ENCODE measurements at regions not wholly inside any gene's neighbourhood (a gene's known extent, or its start where the extent isn't known, plus 50 kb on each side); places are given as distances from the start of the nearest gene placed in this dataset.
"Not testable (repeated sequence)": the region's sequence is repeated elsewhere in the genome, so short reads cannot be mapped to it uniquely, and the experiment has no call there.

DNA sequence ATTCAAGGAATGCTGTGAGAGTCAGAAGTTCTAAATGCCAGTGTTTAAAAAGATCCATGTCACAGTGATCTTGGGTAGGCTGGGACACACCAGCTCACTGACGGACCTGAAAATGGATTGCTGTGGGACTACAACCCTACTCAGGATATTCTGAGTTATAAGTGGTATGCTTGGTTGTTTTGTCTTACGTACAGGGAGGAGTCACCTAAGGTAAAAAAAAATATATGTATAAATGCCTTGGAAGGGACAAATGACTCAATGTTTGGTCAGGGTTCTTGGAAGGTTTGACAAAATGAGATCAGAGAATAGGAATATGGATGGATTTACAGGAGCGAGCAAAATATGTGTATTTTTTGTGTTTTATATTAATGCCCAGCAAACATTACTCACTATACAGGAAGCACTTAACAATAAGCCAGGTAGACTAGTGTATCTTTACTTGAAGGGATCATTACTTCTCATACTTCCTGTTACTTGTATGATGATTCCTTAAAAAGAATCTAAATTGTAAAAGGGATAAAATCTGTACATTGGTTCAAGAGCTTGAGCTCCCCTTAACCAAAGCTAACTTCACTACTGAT, 767.3 kb downstream of the GBE1 start:
- no peaks in the 10 kb centered on the region for H3K4me1 Mint-ChIP-seq (ENCODE audit: low read depth in 2 of 2)
- peaks cover 0 to 8% of the 10 kb centered on the region in 2 donors for H3K9me3 Mint-ChIP-seq
- H3K36me3 Mint-ChIP-seq (ENCODE audit: insufficient read depth), result no peaks in the 10 kb centered on the region
- ATAC-seq (replicated peaks) (no peak), DNase-seq (no peak)
- H3K27me3 Mint-ChIP-seq, result no peaks in the 10 kb centered on the region
- H3K27ac Mint-ChIP-seq, result no peak overlapping the region
- H3K4me3 Mint-ChIP-seq, result no peak overlapping the region

GRCh38 chr3:80993241-80993945, 768.1 kb downstream of the GBE1 start:
- no peaks in the 10 kb centered on the region for H3K36me3 Mint-ChIP-seq (ENCODE audit: insufficient read depth)
- H3K4me1 Mint-ChIP-seq (ENCODE audit: low read depth in 2 of 2), result no peaks in the 10 kb centered on the region
- H3K27ac Mint-ChIP-seq, result no peak overlapping the region
- ATAC-seq (replicated peaks) (no peak), DNase-seq (no peak)
- peaks cover 0 to 8% of the 10 kb centered on the region in 2 donors for H3K9me3 Mint-ChIP-seq
- H3K27me3 Mint-ChIP-seq, result no peaks in the 10 kb centered on the region
- no peak overlapping the region for H3K4me3 Mint-ChIP-seq

DNA sequence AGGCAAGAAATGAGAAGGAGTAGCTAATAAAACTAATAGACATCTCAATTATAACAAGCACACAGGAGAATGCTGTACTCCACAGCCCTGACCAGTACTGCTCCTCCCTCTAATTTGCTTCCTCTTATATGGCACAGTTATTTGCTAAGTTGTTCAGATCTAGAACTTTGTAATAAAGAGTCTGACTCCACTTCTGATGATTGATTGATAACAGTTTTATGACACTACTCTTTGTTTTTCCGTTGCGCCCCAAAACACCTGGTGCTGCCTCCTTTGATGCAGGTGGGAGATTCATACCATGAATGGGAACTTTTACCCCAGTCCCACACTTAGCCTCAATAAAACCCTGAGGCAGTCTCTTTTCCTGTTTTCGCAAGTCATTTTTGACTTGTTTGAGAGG, 777.7 kb downstream of the GBE1 start:
- DNase-seq (no peak), ATAC-seq (replicated peaks) (no peak)
- H3K9me3 Mint-ChIP-seq, result peaks cover 0 to 8% of the 10 kb centered on the region in 2 donors
- no peaks in the 10 kb centered on the region for H3K4me1 Mint-ChIP-seq (ENCODE audit: low read depth in 2 of 2)
- no peaks in the 10 kb centered on the region for H3K27me3 Mint-ChIP-seq
- no peaks in the 10 kb centered on the region for H3K36me3 Mint-ChIP-seq (ENCODE audit: insufficient read depth)
- H3K27ac Mint-ChIP-seq, result no peak overlapping the region
- no peak overlapping the region for H3K4me3 Mint-ChIP-seq

- DNase-seq (no peak), ATAC-seq (replicated peaks) (no peak)
- Mint-ChIP-seq H3K4me1 (ENCODE audit: low read depth in 2 of 2) (no peaks in the 10 kb centered on the region), H3K27ac (no peak overlapping the region), H3K4me3 (no peak overlapping the region), H3K36me3 (ENCODE audit: insufficient read depth) (no peaks in the 10 kb centered on the region), H3K27me3 (no peaks in the 10 kb centered on the region), H3K9me3 (peaks cover 6 to 8% of the 10 kb centered on the region in 2 donors)
These were observed 783.1 kb downstream of the GBE1 start for GRCh38 chr3:80978216-80978969.

GRCh38 chr3:80970292-80970691, 791.2 kb downstream of the GBE1 start:
- no peaks in the 10 kb centered on the region for H3K4me1 Mint-ChIP-seq (ENCODE audit: low read depth in 2 of 2)

GRCh38 chr3:80929576-80929975, 831.9 kb downstream of the GBE1 start:
- ATAC-seq (replicated peaks) (no peak), DNase-seq (no peak)
- Mint-ChIP-seq H3K36me3 (ENCODE audit: insufficient read depth) (no peaks in the 10 kb centered on the region), H3K9me3 (peaks cover 8% of the 10 kb centered on the region in 2 donors), H3K27ac (no peak overlapping the region), H3K4me1 (ENCODE audit: low read depth in 2 of 2) (no peaks in the 10 kb centered on the region), H3K27me3 (no peaks in the 10 kb centered on the region), H3K4me3 (no peak overlapping the region)

More at GRCh38 chr3:80970292-80970691, 791.2 kb downstream of the GBE1 start:
- no peaks in the 10 kb centered on the region for H3K27me3 Mint-ChIP-seq
- no peak overlapping the region for H3K27ac Mint-ChIP-seq
- DNase-seq (no peak), ATAC-seq (replicated peaks) (no peak)
- H3K36me3 Mint-ChIP-seq (ENCODE audit: insufficient read depth), result no peaks in the 10 kb centered on the region
- H3K9me3 Mint-ChIP-seq, result peaks cover 8% of the 10 kb centered on the region in 2 donors
- H3K4me3 Mint-ChIP-seq, result no peak overlapping the region

- Mint-ChIP-seq H3K27me3 (no peaks in the 10 kb centered on the region), H3K36me3 (ENCODE audit: insufficient read depth) (no peaks in the 10 kb centered on the region), H3K27ac (no peak overlapping the region), H3K4me3 (no peak overlapping the region), H3K4me1 (ENCODE audit: low read depth in 2 of 2) (no peaks in the 10 kb centered on the region), H3K9me3 (peaks cover 0 to 3% of the 10 kb centered on the region in 2 donors)
- DNase-seq (no peak), ATAC-seq (replicated peaks) (no peak)
These were observed 846.6 kb downstream of the GBE1 start for GRCh38 chr3:80914854-80915253.

GRCh38 chr3:80898211-80898610, 863.2 kb downstream of the GBE1 start:
- no peak for DNase-seq
- ATAC-seq (replicated peaks), result no peak
- no peak overlapping the region for H3K27ac Mint-ChIP-seq
- peaks cover 0 to 7% of the 10 kb centered on the region in 2 donors for H3K9me3 Mint-ChIP-seq
- H3K4me3 Mint-ChIP-seq, result no peak overlapping the region
- H3K27me3 Mint-ChIP-seq, result no peaks in the 10 kb centered on the region
- H3K4me1 Mint-ChIP-seq (ENCODE audit: low read depth in 2 of 2), result no peaks in the 10 kb centered on the region
- H3K36me3 Mint-ChIP-seq (ENCODE audit: insufficient read depth), result no peaks in the 10 kb centered on the region

DNA sequence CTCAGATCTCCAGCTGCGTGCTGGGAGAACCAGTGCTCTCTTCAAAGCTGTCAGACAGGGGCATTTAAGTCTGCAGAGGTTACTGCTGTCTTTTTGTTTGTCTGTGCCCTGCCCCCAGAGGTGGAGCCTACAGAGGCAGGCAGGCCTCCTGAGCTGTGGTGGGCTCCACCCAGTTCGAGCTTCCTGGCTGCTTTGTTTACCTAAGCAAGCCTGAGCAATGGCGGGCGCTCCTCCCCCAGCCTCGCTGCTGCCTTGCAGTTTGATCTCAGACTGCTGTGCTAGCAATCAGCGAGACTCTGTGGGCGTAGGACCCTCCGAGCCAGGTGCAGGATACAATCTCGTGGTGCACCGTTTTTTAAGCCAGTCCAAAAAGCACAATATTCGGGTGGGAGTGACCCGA, 864.4 kb downstream of the GBE1 start:
- ATAC-seq (replicated peaks); H3K4me1 Mint-ChIP-seq (ENCODE audit: low read depth in 2 of 2); H3K36me3 Mint-ChIP-seq (ENCODE audit: insufficient read depth); H3K9me3 Mint-ChIP-seq; H3K27me3 Mint-ChIP-seq; DNase-seq; H3K4me3 Mint-ChIP-seq; H3K27ac Mint-ChIP-seq: not testable (repeated sequence)

DNA sequence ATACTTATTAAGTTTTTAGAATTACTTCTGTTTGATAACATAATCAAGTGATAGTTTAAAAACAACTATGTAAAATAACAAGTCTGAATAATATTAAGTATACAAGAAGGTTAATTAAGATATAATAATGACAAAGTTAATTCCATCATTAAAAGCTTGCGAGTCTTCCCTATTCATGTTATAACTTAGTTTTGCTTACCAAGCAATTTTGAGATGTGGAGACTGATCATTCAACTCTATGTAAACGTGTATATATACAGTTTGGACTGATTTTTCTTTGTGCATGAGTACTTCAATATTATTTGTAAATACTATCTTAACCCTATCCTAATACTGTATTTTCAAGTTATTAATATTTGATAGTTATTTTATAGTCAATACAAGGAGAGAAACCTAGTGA, 870.9 kb downstream of the GBE1 start:
- H3K27me3 Mint-ChIP-seq, result no peaks in the 10 kb centered on the region
- H3K36me3 Mint-ChIP-seq (ENCODE audit: insufficient read depth), result no peaks in the 10 kb centered on the region
- DNase-seq (no peak), ATAC-seq (replicated peaks) (no peak)
- H3K4me1 Mint-ChIP-seq (ENCODE audit: low read depth in 2 of 2), result no peaks in the 10 kb centered on the region
- no peak overlapping the region for H3K27ac Mint-ChIP-seq
- H3K4me3 Mint-ChIP-seq, result no peak overlapping the region
- peaks cover 5 to 15% of the 10 kb centered on the region in 2 donors for H3K9me3 Mint-ChIP-seq

DNA sequence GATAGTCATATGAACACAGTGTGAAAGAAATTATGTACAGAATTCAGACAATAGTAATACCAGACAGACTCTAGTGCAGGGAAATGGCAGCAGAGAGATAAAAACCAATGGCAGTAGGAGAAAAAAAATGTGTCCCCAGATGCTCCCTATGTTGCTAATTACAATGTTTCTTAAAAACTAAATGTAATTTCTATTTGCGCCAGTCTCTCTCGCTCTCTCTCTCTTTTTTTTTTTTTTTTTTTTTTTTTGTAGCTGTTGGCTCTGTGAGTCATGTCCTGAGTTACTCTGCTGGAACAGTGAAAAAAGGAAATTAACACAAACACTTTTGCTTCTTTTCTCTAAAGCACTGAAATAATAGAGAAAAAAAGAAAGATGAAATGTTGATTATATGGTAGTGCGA, 871.9 kb downstream of the GBE1 start:
- Mint-ChIP-seq H3K4me1 (ENCODE audit: low read depth in 2 of 2) (no peaks in the 10 kb centered on the region), H3K4me3 (no peak overlapping the region), H3K27ac (no peak overlapping the region), H3K27me3 (no peaks in the 10 kb centered on the region), H3K36me3 (ENCODE audit: insufficient read depth) (no peaks in the 10 kb centered on the region), H3K9me3 (peaks cover 7 to 15% of the 10 kb centered on the region in 2 donors)
- DNase-seq (no peak), ATAC-seq (replicated peaks) (no peak)

DNA sequence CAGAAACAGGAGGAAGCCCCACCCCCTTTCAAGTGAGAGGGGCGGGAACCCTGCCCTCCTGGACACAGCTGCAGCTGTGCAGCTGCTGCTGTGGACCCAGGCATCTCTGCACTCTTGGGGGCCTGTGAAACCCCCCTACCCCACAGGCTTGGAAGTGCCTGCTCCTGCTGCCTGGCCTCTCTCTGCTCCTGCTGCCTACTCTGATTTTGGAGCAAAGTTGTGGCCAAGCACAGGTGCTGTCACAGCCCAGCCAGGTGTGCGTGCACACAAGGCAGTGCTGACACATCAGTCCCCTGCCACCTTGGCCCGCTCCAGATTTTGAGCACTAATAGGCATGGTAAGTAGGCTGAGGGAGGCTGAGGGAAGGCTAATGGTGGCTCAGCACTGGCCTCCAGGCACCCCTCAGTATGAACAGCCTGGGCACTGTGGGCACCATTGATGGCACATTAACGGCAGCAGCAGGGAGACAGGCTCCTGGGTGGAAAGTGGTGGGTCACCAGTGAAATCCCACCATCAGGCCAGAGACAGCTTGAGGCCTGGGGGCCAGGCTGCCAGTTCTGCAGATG, 890.9 kb downstream of the GBE1 start:
- H3K27ac Mint-ChIP-seq, result no peak overlapping the region
- no peaks in the 10 kb centered on the region for H3K27me3 Mint-ChIP-seq
- H3K9me3 Mint-ChIP-seq, result peaks cover 5 to 7% of the 10 kb centered on the region in 2 donors
- H3K4me3 Mint-ChIP-seq, result no peak overlapping the region
- no peaks in the 10 kb centered on the region for H3K4me1 Mint-ChIP-seq (ENCODE audit: low read depth in 2 of 2)
- H3K36me3 Mint-ChIP-seq (ENCODE audit: insufficient read depth), result no peaks in the 10 kb centered on the region
- DNase-seq (no peak), ATAC-seq (replicated peaks) (no peak)

DNA sequence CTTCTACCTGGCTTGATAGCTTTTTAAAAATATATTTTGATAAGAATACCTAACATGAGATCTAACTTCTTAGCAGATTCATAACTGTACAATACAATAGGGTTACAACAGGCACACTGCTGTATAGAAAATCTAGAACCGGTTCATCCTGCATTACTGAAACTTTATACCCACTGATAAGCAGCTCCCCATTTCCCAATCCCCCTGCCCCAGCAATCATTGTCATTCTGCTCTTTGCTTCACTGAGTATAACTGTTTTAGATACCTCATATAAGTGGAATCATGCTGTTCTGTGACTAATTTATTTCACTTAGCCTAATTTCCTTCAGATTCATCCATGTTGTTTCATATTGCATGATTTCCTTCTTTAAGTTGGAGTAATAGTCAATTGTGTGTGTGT, 906.0 kb downstream of the GBE1 start:
- H3K4me3 Mint-ChIP-seq, result no peak overlapping the region
- ATAC-seq (replicated peaks), result no peak

More for the DNA sequence above, 906.0 kb downstream of the GBE1 start:
- Mint-ChIP-seq H3K36me3 (ENCODE audit: insufficient read depth) (no peaks in the 10 kb centered on the region), H3K4me1 (ENCODE audit: low read depth in 2 of 2) (no peaks in the 10 kb centered on the region), H3K27me3 (no peaks in the 10 kb centered on the region), H3K27ac (no peak overlapping the region), H3K9me3 (peaks cover 9% of the 10 kb centered on the region in 2 donors)
- no peak for DNase-seq

Data from effector memory CD8-positive, alpha-beta T cell (primary cell).